ENCODE measurements at regions not wholly inside any gene's neighbourhood (a gene's known extent, or its start where the extent isn't known, plus 50 kb on each side); places are given as distances from the start of the nearest gene placed in this dataset.

- TF ChIP-seq POLR2A (IDR thresholded peaks at IDR 0.05; ENCODE audit: low read depth, low read length) = no peak
- TF ChIP-seq POLR2AphosphoS5 (IDR thresholded peaks at IDR 0.05; ENCODE audit: low read depth, low read length) = no peak
- TF ChIP-seq TAF1 (IDR thresholded peaks at IDR 0.05; ENCODE audit: low read depth, low read length) = no peak
- TF ChIP-seq SPI1 (IDR thresholded peaks at IDR 0.05; ENCODE audit: low read depth, low read length) = no peak
- TF ChIP-seq POU2F2 (IDR thresholded peaks at IDR 0.05; ENCODE audit: low read depth, low read length) = no peak
Measured at GRCh38 chr1:229067546-229067945, 203.4 kb upstream of the RAB4A start.

Measured in GM12891 (cell line).